ENCODE measurements at regions not wholly inside any gene's neighbourhood (a gene's known extent, or its start where the extent isn't known, plus 50 kb on each side); places are given as distances from the start of the nearest gene placed in this dataset.

- DNase-seq (ENCODE audit: low spot score): no peak
- 59% methylated on average over 24 of the region's 24 CpGs for WGBS
These were observed 182.2 kb upstream of the STK26 start for GRCh38 chrX:131840799-131841495.

More at GRCh38 chrX:131840799-131841495, 182.2 kb upstream of the STK26 start:
- H3K27ac ChIP-seq (ENCODE audit: low read depth in 1 of 2, low read length in 2 of 2): no peak overlapping the region
- H3K9ac ChIP-seq (ENCODE audit: low read depth in 1 of 2, low read length in 2 of 2): no peak overlapping the region
- no peak for TF ChIP-seq RAD21 (IDR thresholded peaks at IDR 0.05)
- TF ChIP-seq CTCF (IDR thresholded peaks at IDR 0.05; ENCODE audit: low read depth, low read length, missing input control): no peak
- TF ChIP-seq RXRA (IDR thresholded peaks at IDR 0.05): no peak
- TF ChIP-seq REST (IDR thresholded peaks at IDR 0.05): no peak
- no peak for TF ChIP-seq GABPA (IDR thresholded peaks at IDR 0.05 in 1 of 2, conservative IDR thresholded peaks at IDR 0.05 in 1 of 2)
- no peak for TF ChIP-seq FOXA2 (IDR thresholded peaks at IDR 0.05)
- TF ChIP-seq MAX (IDR thresholded peaks at IDR 0.05): no peak
- TF ChIP-seq YY1 (IDR thresholded peaks at IDR 0.05): no peak
- no peak for TF ChIP-seq HNF4G (IDR thresholded peaks at IDR 0.05)
- no peak for TF ChIP-seq HNF4A (conservative IDR thresholded peaks at IDR 0.05)
- no peak for TF ChIP-seq FOXA1 (IDR thresholded peaks at IDR 0.05)
- no peak for TF ChIP-seq EGR1 (IDR thresholded peaks at IDR 0.05; ENCODE audit: low read depth in 2 of 2)
- no peak for TF ChIP-seq SP1 (IDR thresholded peaks at IDR 0.05)
- no peak for TF ChIP-seq ZBTB33 (IDR thresholded peaks at IDR 0.05)
- TF ChIP-seq JUND (IDR thresholded peaks at IDR 0.05): no peak
- TF ChIP-seq NR2F2 (IDR thresholded peaks at IDR 0.05): no peak
- TF ChIP-seq ATF3 (IDR thresholded peaks at IDR 0.05): no peak
- no peak for TF ChIP-seq TAF1 (conservative IDR thresholded peaks at IDR 0.05)
- H3K27me3 ChIP-seq (ENCODE audit: control insufficient read depth in 4 of 4, insufficient read depth in 4 of 4, low read length in 3 of 4): no peaks in the 10 kb centered on the region
- H3K4me3 ChIP-seq (ENCODE audit: low read depth in 1 of 3, low read length in 3 of 3): no peak overlapping the region
- H3K9me3 ChIP-seq (ENCODE audit: control insufficient read depth in 4 of 4, low read length in 3 of 4): no peaks in the 10 kb centered on the region
- H3K36me3 ChIP-seq (ENCODE audit: control insufficient read depth in 4 of 4, insufficient read depth in 3 of 4, low read depth in 1 of 4, low read length in 3 of 4): no peaks in the 10 kb centered on the region
- peaks cover 0 to 7% (median 0%) of the 10 kb centered on the region in 4 donors for H3K4me1 ChIP-seq (ENCODE audit: control insufficient read depth in 4 of 4, insufficient read depth in 4 of 4, low read length in 3 of 4)

Data from liver (tissue), 8 donors.